H1 (cell line): ENCODE measurements at regions not wholly inside any gene's neighbourhood (a gene's known extent, or its start where the extent isn't known, plus 50 kb on each side); places are given as distances from the start of the nearest gene placed in this dataset.

Experiments
- CTCF ChIA-PET: fragments of 300-600 bp; sonication (Branson Sonifier 250); formaldehyde crosslinking; loops from one replicate; lab custom pipeline; 2021; ENCODE audit not compliant: partially characterized antibody; lab: Charles Lee
- POLR2A ChIA-PET: fragments of 300-600 bp; sonication (Branson Sonifier 250); formaldehyde crosslinking; loops from one replicate; lab custom pipeline; 2021; ENCODE audit warnings: inconsistent platforms; ENCODE audit not compliant: partially characterized antibody; lab: Charles Lee
- DNase-seq, 2 experiments: peaks; one replicate each; pipeline versions ENCODE4 v3.0.0 to v3.0.0-alpha.2; 2010 to 2022; ENCODE audit warnings: low spot score in 2 of 2, low read depth in 1 of 2, mixed read lengths in 1 of 2
- FAIRE-seq: peaks from 2 replicates; lab custom pipeline; 2011; peaks lifted over from hg19 to GRCh38; lab: Jason Lieb, UNC
- H2AFZ ChIP-seq: 2 replicates; pipeline ENCODE4 v1.8.1; 2012; ENCODE audit warnings: low read length, inconsistent platforms
- H2AK5ac ChIP-seq: 2 replicates; pipeline ENCODE4 v1.6.1; 2013; ENCODE audit warnings: low read depth, low read length
- H2BK120ac ChIP-seq: replicated peaks from 2 replicates; pipeline ENCODE3; 2013; ENCODE audit warnings: low read depth, low read length, inconsistent platforms
- H2BK12ac ChIP-seq: 2 replicates; pipeline ENCODE4 v1.6.1; 2013; ENCODE audit warnings: low read depth, low read length
- H2BK15ac ChIP-seq: 2 replicates; pipeline ENCODE4 v1.6.1; 2013; ENCODE audit warnings: low read length
- H2BK20ac ChIP-seq: 2 replicates; pipeline ENCODE4 v1.6.1; 2013; ENCODE audit warnings: low read length
- H2BK5ac ChIP-seq: 2 replicates; pipeline ENCODE4 v1.6.1; 2013; ENCODE audit warnings: low read depth, low read length
- H3K14ac ChIP-seq: 2 replicates; pipeline ENCODE4 v1.6.1; 2013; ENCODE audit warnings: inconsistent platforms; ENCODE audit not compliant: insufficient read length
- H3K18ac ChIP-seq: 2 replicates; pipeline ENCODE4 v1.6.1; 2013; ENCODE audit warnings: low read length; ENCODE audit errors: extremely low read depth
- H3K23ac ChIP-seq: 2 replicates; pipeline ENCODE4 v1.6.1; 2013; ENCODE audit warnings: inconsistent platforms; ENCODE audit not compliant: insufficient read length
- H3K23me2 ChIP-seq: 2 replicates; pipeline ENCODE4 v1.6.1; 2013; ENCODE audit warnings: low read depth, low read length
- H3K27ac ChIP-seq: 2 replicates; pipeline ENCODE4 v1.6.1; 2011; ENCODE audit warnings: low read depth, low read length, inconsistent platforms
- H3K27me3 ChIP-seq, 4 experiments: replicated peaks in 1 of 4; 1 replicate in 1 of 4; 2 replicates in 3 of 4; pipeline versions ENCODE4 v1.6.1 to v1.8.1; 2011 to 2013; ENCODE audit warnings: low read length in 3 of 4, mild to moderate bottlenecking in 3 of 4, inconsistent platforms in 2 of 4, mixed read lengths in 2 of 4, moderate library complexity in 1 of 4; ENCODE audit not compliant: control insufficient read depth in 3 of 4, insufficient read depth in 3 of 4; ENCODE audit errors: extremely low read depth in 1 of 4
- H3K36me3 ChIP-seq, 4 experiments: 2 replicates each; pipeline versions ENCODE4 v1.6.1 to v1.8.1; 2011 to 2013; ENCODE audit warnings: mild to moderate bottlenecking in 4 of 4, low read length in 3 of 4, moderate library complexity in 2 of 4, control low read depth in 1 of 4, inconsistent platforms in 1 of 4; ENCODE audit not compliant: insufficient read depth in 4 of 4, control insufficient read depth in 2 of 4
- H3K4ac ChIP-seq: replicated peaks from 2 replicates; pipeline ENCODE3; 2013; ENCODE audit warnings: low read length, low read depth, mixed read lengths, inconsistent platforms; ENCODE audit not compliant: insufficient read length
- H3K4me1 ChIP-seq, 4 experiments: replicated peaks in 1 of 4; 1 replicate in 1 of 4; 2 replicates in 3 of 4; pipeline versions ENCODE4 v1.6.1 to v1.8.1; 2011 to 2013; ENCODE audit warnings: low read length in 3 of 4, inconsistent platforms in 2 of 4, mixed read lengths in 1 of 4; ENCODE audit not compliant: insufficient read depth in 4 of 4, control insufficient read depth in 3 of 4
- H3K4me2 ChIP-seq, 2 experiments: 2 replicates each; pipeline versions ENCODE4 v1.6.1 to v1.8.1; 2011 to 2013; ENCODE audit warnings: low read depth in 2 of 2, low read length in 2 of 2, control low read depth in 1 of 2, inconsistent platforms in 1 of 2, mild to moderate bottlenecking in 1 of 2; ENCODE audit not compliant: insufficient read depth in 1 of 2
- H3K4me3 ChIP-seq, 4 experiments: fragments of 200-600, 300-600 bp in 1 of 4; sonication (generic), shearing (Covaris generic), sonication (Bioruptor Twin) in 1 of 4; 2 replicates each; pipeline versions ENCODE4 v1.5.1 to v1.8.1; 2011 to 2016; ENCODE audit warnings: low read length in 4 of 4, low read depth in 3 of 4, control low read depth in 2 of 4, inconsistent platforms in 2 of 4, mild to moderate bottlenecking in 2 of 4, mixed read lengths in 1 of 4, moderate library complexity in 1 of 4; ENCODE audit not compliant: insufficient read depth in 2 of 4; ENCODE audit errors: extremely low read depth in 1 of 4
- H3K56ac ChIP-seq: replicated peaks from 2 replicates; pipeline ENCODE3; 2013; ENCODE audit warnings: low read depth, mild to moderate bottlenecking, mixed read lengths, low read length, inconsistent platforms; ENCODE audit not compliant: insufficient read length
- H3K79me1 ChIP-seq: 2 replicates; pipeline ENCODE4 v1.6.1; 2013; ENCODE audit warnings: low read depth, low read length, control low read depth
- H3K79me2 ChIP-seq, 2 experiments: 2 replicates each; pipeline versions ENCODE4 v1.6.1 to v1.8.1; 2012 to 2013; ENCODE audit warnings: low read length in 2 of 2, mild to moderate bottlenecking in 2 of 2, inconsistent platforms in 1 of 2; ENCODE audit not compliant: insufficient read depth in 2 of 2, control insufficient read depth in 1 of 2
- H3K9ac ChIP-seq, 4 experiments: replicated peaks in 1 of 4; 1 replicate in 1 of 4; 2 replicates in 3 of 4; pipeline versions ENCODE4 v1.6.1 to v1.8.1; 2011 to 2013; ENCODE audit warnings: low read depth in 3 of 4, low read length in 3 of 4, control low read depth in 2 of 4, mild to moderate bottlenecking in 2 of 4, moderate library complexity in 2 of 4, inconsistent platforms in 1 of 4; ENCODE audit errors: extremely low read depth in 1 of 4
- H3K9me3 ChIP-seq, 2 experiments: 2 replicates each; pipeline versions ENCODE4 v1.6.1 to v1.8.1; 2012 to 2013; ENCODE audit warnings: mild to moderate bottlenecking in 2 of 2, moderate library complexity in 2 of 2, control low read depth in 1 of 2, inconsistent platforms in 1 of 2, low read depth in 1 of 2, low read length in 1 of 2, mixed read lengths in 1 of 2; ENCODE audit not compliant: insufficient read depth in 2 of 2
- H4K20me1 ChIP-seq, 2 experiments: replicated peaks in 1 of 2; 2 replicates each; pipeline versions ENCODE3 to v1.8.1; 2011 to 2013; ENCODE audit warnings: inconsistent platforms in 2 of 2, low read length in 2 of 2, mild to moderate bottlenecking in 1 of 2; ENCODE audit not compliant: insufficient read depth in 2 of 2, control insufficient read depth in 1 of 2
- H4K5ac ChIP-seq: 2 replicates; pipeline ENCODE4 v1.6.1; 2013; ENCODE audit warnings: low read length, low read depth, mixed read lengths, inconsistent platforms; ENCODE audit not compliant: insufficient read length
- H4K8ac ChIP-seq: 2 replicates; pipeline ENCODE4 v1.8.0; 2013; ENCODE audit warnings: mild to moderate bottlenecking, moderate library complexity, low read length, inconsistent platforms; ENCODE audit not compliant: insufficient read depth; ENCODE audit errors: extremely low read depth
- H4K91ac ChIP-seq: replicated peaks from 2 replicates; pipeline ENCODE3; 2013; ENCODE audit warnings: low read length, mixed read lengths, inconsistent platforms; ENCODE audit not compliant: insufficient read length
- BACH1 ChIP-seq: IDR thresholded peaks from 2 replicates; pipeline ENCODE4 v1.6.1; 2012; ENCODE audit warnings: low read length, improper control_type of control experiment
- BCL11A ChIP-seq, 2 experiments: IDR thresholded peaks; one replicate each; pipeline ENCODE4 v1.6.1; 2011; ENCODE audit warnings: low read depth in 2 of 2, low read length in 2 of 2, mild to moderate bottlenecking in 2 of 2
- CEBPB ChIP-seq: IDR thresholded peaks from 2 replicates; pipeline ENCODE4 v1.6.1; 2012; ENCODE audit warnings: low read depth, low read length
- CHD2 ChIP-seq: IDR thresholded peaks from 2 replicates; pipeline ENCODE4 v1.6.1; 2012; ENCODE audit warnings: low read length, improper control_type of control experiment
- CTBP2 ChIP-seq: IDR thresholded peaks from 2 replicates; pipeline ENCODE4 v1.7.0; 2011; ENCODE audit warnings: borderline replicate concordance, mild to moderate bottlenecking, moderate library complexity, mixed read lengths, low read length; ENCODE audit not compliant: insufficient read depth, insufficient read length
- HDAC2 ChIP-seq, 2 experiments: fragments of 300-600 bp in 1 of 2; sonication (generic) in 1 of 2; IDR thresholded peaks; 2 replicates each; pipeline ENCODE4 v1.6.1; 2011 to 2012; ENCODE audit warnings: low read depth in 2 of 2, low read length in 2 of 2, mild to moderate bottlenecking in 2 of 2, moderate library complexity in 2 of 2, borderline replicate concordance in 1 of 2, inconsistent platforms in 1 of 2
- MAFK ChIP-seq: IDR thresholded peaks from 2 replicates; pipeline ENCODE4 v1.6.1; 2012; ENCODE audit warnings: low read depth, mild to moderate bottlenecking, improper control_type of control experiment, low read length
- NRF1 ChIP-seq: IDR thresholded peaks from 2 replicates; pipeline ENCODE4 v1.6.1; 2011; ENCODE audit warnings: mild to moderate bottlenecking, low read depth, low read length, improper control_type of control experiment
- PHF8 ChIP-seq: fragments of 200-600 bp; sonication (generic); conservative IDR thresholded peaks from 2 replicates; pipeline ENCODE4 v1.7.1; 2012; ENCODE audit warnings: low read depth, mild to moderate bottlenecking, inconsistent platforms, low read length, moderate library complexity
- POLR2A ChIP-seq, 2 experiments: IDR thresholded peaks; 1 replicate in 1 of 2; 2 replicates in 1 of 2; pipeline ENCODE4 v1.6.1; 2011; ENCODE audit warnings: low read depth in 2 of 2, low read length in 2 of 2, mild to moderate bottlenecking in 2 of 2; ENCODE audit errors: control extremely low read depth in 1 of 2
- RBBP5 ChIP-seq: IDR thresholded peaks from 2 replicates; pipeline ENCODE4 v1.7.1; 2012; ENCODE audit warnings: low read depth, mild to moderate bottlenecking, inconsistent platforms, low read length, moderate library complexity, borderline replicate concordance
- SIRT6 ChIP-seq: IDR thresholded peaks from one replicate; pipeline ENCODE4 v1.7.1; 2012; ENCODE audit warnings: low read length, inconsistent platforms
- SIX5 ChIP-seq: IDR thresholded peaks from 2 replicates; pipeline ENCODE4 v1.6.1; 2011; ENCODE audit warnings: mild to moderate bottlenecking, low read depth, low read length
- ZNF274 ChIP-seq: IDR thresholded peaks from 2 replicates; pipeline ENCODE4 v1.7.0; 2012; ENCODE audit warnings: low read length, borderline replicate concordance; ENCODE audit errors: extremely low read depth
- WGBS, 2 experiments: shearing (Covaris generic) in 1 of 2; methylation state at CpG; one replicate each; pipeline versions ENCODE4 v1.1.6 to v1.1.7; 2013 to 2015; ENCODE audit warnings: low lambda C conversion rate in 2 of 2, mixed read lengths in 2 of 2, inconsistent platforms in 1 of 2, low coverage in 1 of 2, missing lambda C conversion rate in 1 of 2; ENCODE audit not compliant: insufficient replicate concordance in 2 of 2, insufficient coverage in 1 of 2, insufficient read length in 1 of 2; ENCODE audit errors: extremely low coverage in 1 of 2, missing lambda C conversion rate in 1 of 2; 5-methylcytosine and 5-hydroxymethylcytosine counted together

- H3K4ac ChIP-seq, result no peak overlapping the region
- FAIRE-seq (no peak), DNase-seq (no peak)
- peaks cover 0 to 3% of the 10 kb centered on the region in 2 experiments; a peak in 2 of 4 replicates for H3K9me3 ChIP-seq
- no peak overlapping the region for H4K5ac ChIP-seq
- H3K4me1 ChIP-seq, result no peaks in the 10 kb centered on the region
- 90% methylated on average over 6 of the region's 6 CpGs; no CpG with 5 or more reads in 1 of the 2 experiments for WGBS, 2 experiments
- CTCF ChIA-PET, result interaction anchor here (1.1 kb wide), 1 partner anchor 23 kb away, joined by 3 read pairs; no protein-coding TSS in a partner anchor
- H3K23me2 ChIP-seq, result no peaks in the 10 kb centered on the region
- no peak overlapping the region for H3K4me3 ChIP-seq
- H3K56ac ChIP-seq, result no peak overlapping the region
- no peak overlapping the region for H2BK120ac ChIP-seq
- H3K79me1 ChIP-seq, result no peaks in the 10 kb centered on the region
- H3K79me2 ChIP-seq, result no peaks in the 10 kb centered on the region
- no peak overlapping the region for H3K4me2 ChIP-seq
- H3K27me3 ChIP-seq, result no peaks in the 10 kb centered on the region
- H3K36me3 ChIP-seq, result no peaks in the 10 kb centered on the region
- no peak overlapping the region for H3K18ac ChIP-seq
- H2BK12ac ChIP-seq, result no peak overlapping the region
- no peak overlapping the region for H2BK5ac ChIP-seq
- H4K8ac ChIP-seq, result no peak overlapping the region
- POLR2A ChIA-PET, result no interaction called here
- no peak overlapping the region for H2AFZ ChIP-seq
- no peak overlapping the region for H2BK15ac ChIP-seq
- H2BK20ac ChIP-seq, result no peak overlapping the region
- H3K9ac ChIP-seq, result no peak overlapping the region
- no peak overlapping the region for H2AK5ac ChIP-seq
- H3K27ac ChIP-seq, result no peak overlapping the region
- no peaks in the 10 kb centered on the region for H4K20me1 ChIP-seq
- H4K91ac ChIP-seq, result no peak overlapping the region
- no peak overlapping the region for H3K14ac ChIP-seq
- H3K23ac ChIP-seq, result no peak overlapping the region
- TF ChIP-seq POLR2A (IDR thresholded peaks at IDR 0.05; ENCODE audit: control extremely low read depth in 1 of 2, low read depth in 2 of 2, low read length in 2 of 2), result no peak
- TF ChIP-seq ZNF274, result no peak
- TF ChIP-seq SIRT6, result no peak
- no peak for TF ChIP-seq CTBP2
- TF ChIP-seq HDAC2 (IDR thresholded peaks at IDR 0.05; ENCODE audit: borderline replicate concordance in 1 of 2, low read depth in 2 of 2, low read length in 2 of 2), result no peak
- no peak for TF ChIP-seq NRF1
- TF ChIP-seq RBBP5, result no peak
- no peak for TF ChIP-seq BACH1
- TF ChIP-seq BCL11A (IDR thresholded peaks at IDR 0.05; ENCODE audit: low read depth in 2 of 2, low read length in 2 of 2), result no peak
- TF ChIP-seq PHF8, result no peak
- no peak for TF ChIP-seq MAFK
- TF ChIP-seq CEBPB, result no peak
- no peak for TF ChIP-seq SIX5
- no peak for TF ChIP-seq CHD2
Observed at GRCh38 chr10:113430634-113431397, 122.0 kb upstream of the HABP2 start.
